ENCODE measurements at regions not wholly inside any gene's neighbourhood (a gene's known extent, or its start where the extent isn't known, plus 50 kb on each side); places are given as distances from the start of the nearest gene placed in this dataset.

DNA sequence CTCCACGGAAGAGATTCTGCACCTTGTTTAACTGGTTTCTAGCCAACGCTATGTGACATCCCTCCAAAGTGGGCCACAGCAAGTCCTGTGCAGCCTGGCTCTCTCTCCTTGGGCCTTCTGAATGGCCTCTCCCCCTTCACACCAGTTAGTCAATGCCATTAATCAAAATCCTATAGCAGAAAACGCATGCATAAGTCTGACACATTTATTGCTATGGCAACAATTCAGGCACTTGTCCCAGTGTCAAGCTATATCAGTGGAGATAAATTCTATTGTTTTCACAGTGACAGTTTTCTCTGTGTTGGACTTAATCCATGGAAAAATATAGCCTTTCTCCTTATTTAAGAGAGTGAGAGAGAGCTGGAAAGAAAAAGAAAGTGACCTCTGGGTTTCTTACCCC lies 87.2 kb upstream of the TOX3 start:
- TF ChIP-seq, protein P1, sequence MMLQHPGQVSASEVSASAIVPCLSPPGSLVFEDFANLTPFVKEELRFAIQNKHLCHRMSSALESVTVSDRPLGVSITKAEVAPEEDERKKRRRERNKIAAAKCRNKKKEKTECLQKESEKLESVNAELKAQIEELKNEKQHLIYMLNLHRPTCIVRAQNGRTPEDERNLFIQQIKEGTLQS (IDR thresholded peaks at IDR 0.05), result no peak
- TF ChIP-seq, protein P2, sequence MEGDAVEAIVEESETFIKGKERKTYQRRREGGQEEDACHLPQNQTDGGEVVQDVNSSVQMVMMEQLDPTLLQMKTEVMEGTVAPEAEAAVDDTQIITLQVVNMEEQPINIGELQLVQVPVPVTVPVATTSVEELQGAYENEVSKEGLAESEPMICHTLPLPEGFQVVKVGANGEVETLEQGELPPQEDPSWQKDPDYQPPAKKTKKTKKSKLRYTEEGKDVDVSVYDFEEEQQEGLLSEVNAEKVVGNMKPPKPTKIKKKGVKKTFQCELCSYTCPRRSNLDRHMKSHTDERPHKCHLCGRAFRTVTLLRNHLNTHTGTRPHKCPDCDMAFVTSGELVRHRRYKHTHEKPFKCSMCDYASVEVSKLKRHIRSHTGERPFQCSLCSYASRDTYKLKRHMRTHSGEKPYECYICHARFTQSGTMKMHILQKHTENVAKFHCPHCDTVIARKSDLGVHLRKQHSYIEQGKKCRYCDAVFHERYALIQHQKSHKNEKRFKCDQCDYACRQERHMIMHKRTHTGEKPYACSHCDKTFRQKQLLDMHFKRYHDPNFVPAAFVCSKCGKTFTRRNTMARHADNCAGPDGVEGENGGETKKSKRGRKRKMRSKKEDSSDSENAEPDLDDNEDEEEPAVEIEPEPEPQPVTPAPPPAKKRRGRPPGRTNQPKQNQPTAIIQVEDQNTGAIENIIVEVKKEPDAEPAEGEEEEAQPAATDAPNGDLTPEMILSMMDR (IDR thresholded peaks at IDR 0.05 in 2 of 3, conservative IDR thresholded peaks at IDR 0.05 in 1 of 3; ENCODE audit: borderline replicate concordance in 1 of 3, insufficient read depth in 1 of 3, low read depth in 2 of 3, low read length in 2 of 3), result no peak
- TF ChIP-seq EZH2 (IDR thresholded peaks at IDR 0.05) (no peak), POLR2AphosphoS5 (IDR thresholded peaks at IDR 0.05; ENCODE audit: low read depth, low read length) (no peak), YY1 (IDR thresholded peaks at IDR 0.05; ENCODE audit: extremely low read depth, insufficient replicate concordance, low read depth, low read length) (no peak), SIN3A (IDR thresholded peaks at IDR 0.05; ENCODE audit: low read depth) (no peak), POLR2A (IDR thresholded peaks at IDR 0.05; ENCODE audit: borderline replicate concordance, extremely low read depth, insufficient read depth, insufficient read length) (no peak), CBX3 (IDR thresholded peaks at IDR 0.05; ENCODE audit: low read depth) (no peak), SP1 (IDR thresholded peaks at IDR 0.05; ENCODE audit: low read depth) (no peak), CEBPB (IDR thresholded peaks at IDR 0.05; ENCODE audit: low read depth) (no peak), SRF (IDR thresholded peaks at IDR 0.05; ENCODE audit: low read depth) (no peak), RAD21 (IDR thresholded peaks at IDR 0.05; ENCODE audit: low read depth) (no peak), TCF7L2 (IDR thresholded peaks at IDR 0.05; ENCODE audit: borderline replicate concordance, extremely low read depth, insufficient read depth, insufficient read length) (no peak)
- TF ChIP-seq, protein P3, sequence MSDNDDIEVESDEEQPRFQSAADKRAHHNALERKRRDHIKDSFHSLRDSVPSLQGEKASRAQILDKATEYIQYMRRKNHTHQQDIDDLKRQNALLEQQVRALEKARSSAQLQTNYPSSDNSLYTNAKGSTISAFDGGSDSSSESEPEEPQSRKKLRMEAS (IDR thresholded peaks at IDR 0.05), result no peak

All from HCT116 (cell line).